H9 (cell line): ENCODE measurements at regions not wholly inside any gene's neighbourhood (a gene's known extent, or its start where the extent isn't known, plus 50 kb on each side); places are given as distances from the start of the nearest gene placed in this dataset.

Experiments used
- DNase-seq: peaks from one replicate; pipeline ENCODE4 v3.0.0-alpha.2; 2017
- H2AFZ ChIP-seq: one replicate; pipeline ENCODE4 v1.6.1; 2013; ENCODE audit warnings: mild to moderate bottlenecking, low read length, control low read depth, moderate library complexity
- H2AK5ac ChIP-seq: 2 replicates; pipeline ENCODE4 v1.6.1; 2013; ENCODE audit warnings: low read length, control low read depth, mixed read lengths; ENCODE audit not compliant: insufficient read length
- H2BK120ac ChIP-seq: one replicate; pipeline ENCODE4 v1.6.1; 2013; ENCODE audit warnings: low read depth, mild to moderate bottlenecking, low read length, control low read depth, inconsistent platforms; ENCODE audit not compliant: poor library complexity, severe bottlenecking
- H2BK12ac ChIP-seq: 2 replicates; pipeline ENCODE4 v1.6.1; 2013; ENCODE audit warnings: low read length, control low read depth, mixed read lengths, low read depth; ENCODE audit not compliant: insufficient read length
- H2BK15ac ChIP-seq: 2 replicates; pipeline ENCODE4 v1.6.1; 2013; ENCODE audit warnings: low read depth, low read length, control low read depth
- H2BK20ac ChIP-seq: one replicate; pipeline ENCODE4 v1.6.1; 2013; ENCODE audit warnings: low read depth, mild to moderate bottlenecking, low read length, control low read depth, inconsistent platforms; ENCODE audit not compliant: poor library complexity, severe bottlenecking
- H2BK5ac ChIP-seq: 2 replicates; pipeline ENCODE4 v1.6.1; 2013; ENCODE audit warnings: low read length, control low read depth, mixed read lengths; ENCODE audit not compliant: insufficient read length
- H3K14ac ChIP-seq: 2 replicates; pipeline ENCODE4 v1.6.1; 2013; ENCODE audit warnings: low read length, control low read depth; ENCODE audit not compliant: insufficient read depth
- H3K18ac ChIP-seq: 2 replicates; pipeline ENCODE4 v1.6.1; 2013; ENCODE audit warnings: low read depth, mild to moderate bottlenecking, mixed read lengths, low read length, control low read depth; ENCODE audit not compliant: insufficient read length
- H3K23ac ChIP-seq: 2 replicates; pipeline ENCODE4 v1.6.1; 2013; ENCODE audit warnings: low read length, control low read depth, mixed read lengths, low read depth; ENCODE audit not compliant: insufficient read length
- H3K23me2 ChIP-seq: 2 replicates; pipeline ENCODE4 v1.6.1; 2013; ENCODE audit warnings: low read depth, mild to moderate bottlenecking, mixed read lengths, low read length, control low read depth; ENCODE audit not compliant: insufficient read length, poor library complexity, severe bottlenecking
- H3K27ac ChIP-seq: 2 replicates; pipeline ENCODE4 v1.5.1; 2013; ENCODE audit warnings: low read length, control low read depth, mixed read lengths, low read depth; ENCODE audit not compliant: insufficient read length
- H3K27me3 ChIP-seq: 2 replicates; pipeline ENCODE4 v1.6.1; 2013; ENCODE audit warnings: low read length, control low read depth, inconsistent platforms; ENCODE audit not compliant: insufficient read depth
- H3K4ac ChIP-seq: 2 replicates; pipeline ENCODE4 v1.6.1; 2013; ENCODE audit warnings: low read depth, mild to moderate bottlenecking, control low read depth, inconsistent platforms, low read length, moderate library complexity
- H3K4me1 ChIP-seq: 2 replicates; pipeline ENCODE4 v1.6.1; 2013; ENCODE audit warnings: low read length, control low read depth, inconsistent platforms; ENCODE audit not compliant: insufficient read depth
- H3K4me2 ChIP-seq: 2 replicates; pipeline ENCODE4 v1.6.1; 2013; ENCODE audit warnings: low read length, control low read depth, mixed read lengths; ENCODE audit not compliant: insufficient read length, insufficient read depth
- H3K56ac ChIP-seq: 2 replicates; pipeline ENCODE4 v1.6.1; 2013; ENCODE audit warnings: low read depth, mild to moderate bottlenecking, mixed read lengths, low read length, control low read depth; ENCODE audit not compliant: insufficient read length
- H3K79me1 ChIP-seq: 2 replicates; pipeline ENCODE4 v1.6.1; 2013; ENCODE audit warnings: low read depth, mild to moderate bottlenecking, moderate library complexity, low read length, control low read depth, inconsistent platforms; ENCODE audit not compliant: insufficient read depth, poor library complexity, severe bottlenecking
- H3K79me2 ChIP-seq: 2 replicates; pipeline ENCODE4 v1.6.1; 2013; ENCODE audit warnings: low read length, control low read depth, inconsistent platforms; ENCODE audit not compliant: insufficient read depth
- H3K9ac ChIP-seq: 2 replicates; pipeline ENCODE4 v1.6.1; 2013; ENCODE audit warnings: low read length, control low read depth, mixed read lengths; ENCODE audit not compliant: insufficient read length; ENCODE audit errors: extremely low read depth
- H3K9me3 ChIP-seq: one replicate; pipeline ENCODE4 v1.6.1; 2013; ENCODE audit warnings: low read depth, low read length, inconsistent platforms; ENCODE audit not compliant: control insufficient read depth
- H3T11ph ChIP-seq: one replicate; pipeline ENCODE4 v1.6.1; 2013; ENCODE audit warnings: mild to moderate bottlenecking, low read length, control low read depth, inconsistent platforms
- H4K20me1 ChIP-seq: one replicate; pipeline ENCODE4 v1.6.1; 2013; ENCODE audit not compliant: control insufficient read depth, insufficient read length, insufficient read depth
- H4K5ac ChIP-seq: 2 replicates; pipeline ENCODE4 v1.6.1; 2013; ENCODE audit warnings: low read depth, mild to moderate bottlenecking, mixed read lengths, low read length, control low read depth; ENCODE audit not compliant: insufficient read length
- H4K8ac ChIP-seq: replicated peaks from 2 replicates; pipeline ENCODE4 v1.6.1; 2013; ENCODE audit warnings: low read length, control low read depth, mixed read lengths, low read depth; ENCODE audit not compliant: insufficient read length
- H4K91ac ChIP-seq: 2 replicates; pipeline ENCODE4 v1.6.1; 2013; ENCODE audit warnings: low read depth, mild to moderate bottlenecking, moderate library complexity, mixed read lengths, low read length, control low read depth; ENCODE audit not compliant: insufficient read length
- H3K27ac Mint-ChIP-seq, 3 experiments: 2 replicates in 2 of 3; 3 replicates in 1 of 3; pipeline ENCODE4 v1.8.0; 2020 to 2021; ENCODE audit warnings: mixed read lengths in 3 of 3, mild to moderate bottlenecking in 1 of 3, moderate library complexity in 1 of 3
- H3K27me3 Mint-ChIP-seq: 2 replicates; pipeline ENCODE4 v1.8.0; 2021; ENCODE audit warnings: low read depth, mild to moderate bottlenecking, moderate library complexity, mixed read lengths
- H3K36me3 Mint-ChIP-seq, 3 experiments: 2 replicates in 2 of 3; 3 replicates in 1 of 3; pipeline ENCODE4 v1.8.0; 2020 to 2021; ENCODE audit warnings: low read depth in 3 of 3, mixed read lengths in 3 of 3; ENCODE audit not compliant: insufficient read depth in 1 of 3
- H3K4me1 Mint-ChIP-seq, 2 experiments: 2 replicates each; pipeline ENCODE4 v1.8.0; 2020; ENCODE audit warnings: mixed read lengths in 2 of 2
- H3K4me3 Mint-ChIP-seq, 2 experiments: 2 replicates in 1 of 2; 3 replicates in 1 of 2; pipeline ENCODE4 v1.8.0; 2020 to 2021; ENCODE audit warnings: mild to moderate bottlenecking in 2 of 2, mixed read lengths in 2 of 2, moderate library complexity in 1 of 2
- H3K9me3 Mint-ChIP-seq, 2 experiments: 2 replicates in 1 of 2; 3 replicates in 1 of 2; pipeline ENCODE4 v1.8.0; 2020; ENCODE audit warnings: mild to moderate bottlenecking in 2 of 2, mixed read lengths in 2 of 2, moderate library complexity in 1 of 2
- CTCF ChIP-seq: fragments of 200-600 bp; sonication (generic); conservative IDR thresholded peaks from 3 replicates; pipeline ENCODE4 v1.8.0; 2021; ENCODE audit warnings: antibody characterized with exemption, mild to moderate bottlenecking
- whole genome bisulfite sequencing: extraction: QIAGEN DNeasy Blood & Tissue Kit; methylation state at CpG from one replicate; pipeline ENCODE4 v1.1.7; 2013; ENCODE audit warnings: missing lambda C conversion rate, low lambda C conversion rate, mixed read lengths; ENCODE audit not compliant: insufficient read length; ENCODE audit errors: extremely low coverage; 5-methylcytosine and 5-hydroxymethylcytosine counted together

DNA sequence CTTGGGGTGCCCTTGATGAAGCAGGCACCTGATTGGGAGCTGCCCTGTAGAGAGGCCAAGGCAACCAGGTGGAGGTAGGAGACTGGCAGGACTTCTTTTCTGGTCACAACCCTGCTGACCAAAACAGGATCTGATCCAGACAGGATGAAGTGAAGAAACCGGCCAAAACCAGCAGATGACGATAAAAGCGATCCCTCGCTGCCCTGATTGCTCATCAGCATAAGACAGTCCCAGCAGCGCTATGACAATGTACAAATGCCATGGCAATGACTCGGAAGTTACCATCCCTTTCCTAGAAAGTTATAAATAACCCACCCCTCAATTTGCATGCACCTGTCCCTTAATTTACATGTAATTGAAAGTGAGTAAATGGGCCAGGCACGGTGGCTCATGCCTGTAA lies 88.4 kb upstream of the PDE10A start:
- no peak overlapping the region for H2BK5ac ChIP-seq
- no peaks in the 10 kb centered on the region for H3K9me3 ChIP-seq
- TF ChIP-seq CTCF = no peak
- no peak overlapping the region for H2BK120ac ChIP-seq
- Mint-ChIP-seq H3K27me3 (peaks cover 2% of the 10 kb centered on the region), H3K4me1 (no peaks in the 10 kb centered on the region), H3K36me3 (peaks cover 0 to 6% (median 4%) of the 10 kb centered on the region in 3 experiments; a peak in 4 of 7 replicates), H3K27ac (no peak overlapping the region), H3K4me3 (no peak overlapping the region), H3K9me3 (peaks cover 5 to 13% of the 10 kb centered on the region in 2 experiments; a peak in 4 of 5 replicates)
- no peak overlapping the region for H2BK15ac ChIP-seq
- no CpG with 5 or more reads among the region's 7 CpGs for WGBS
- H3K27ac ChIP-seq = no peak overlapping the region
- no peaks in the 10 kb centered on the region for H3K4me1 ChIP-seq
- H3K4me2 ChIP-seq = no peak overlapping the region
- H3T11ph ChIP-seq = no peak overlapping the region
- H3K79me2 ChIP-seq = no peaks in the 10 kb centered on the region
- no peaks in the 10 kb centered on the region for H4K20me1 ChIP-seq
- no peak overlapping the region for H3K14ac ChIP-seq
- no peak overlapping the region for H3K56ac ChIP-seq
- H3K23ac ChIP-seq = no peak overlapping the region
- H3K4ac ChIP-seq = no peak overlapping the region
- no peaks in the 10 kb centered on the region for H3K23me2 ChIP-seq
- no peaks in the 10 kb centered on the region for H3K79me1 ChIP-seq
- no peak overlapping the region for H2BK20ac ChIP-seq
- H4K91ac ChIP-seq = no peak overlapping the region
- no peak overlapping the region for H3K18ac ChIP-seq
- no peak overlapping the region for H2BK12ac ChIP-seq
- H3K27me3 ChIP-seq = no peaks in the 10 kb centered on the region
- no peak overlapping the region for H4K8ac ChIP-seq
- no peak overlapping the region for H3K9ac ChIP-seq
- no peak overlapping the region for H2AK5ac ChIP-seq
- no peak overlapping the region for H2AFZ ChIP-seq
- no peak for DNase-seq
- no peak overlapping the region for H4K5ac ChIP-seq
